PC-9 (cell line): ENCODE measurements at regions not wholly inside any gene's neighbourhood (a gene's known extent, or its start where the extent isn't known, plus 50 kb on each side); places are given as distances from the start of the nearest gene placed in this dataset.

ENCODE experiments used
- EZH2 ChIP-seq: fragments of 200-600 bp; sonication (generic); IDR thresholded peaks from 2 replicates; pipeline ENCODE4 v1.8.0; 2017; ENCODE audit warnings: antibody characterized with exemption, low read depth
- TF ChIP-seq, protein P1 (sequence below): fragments of 200-600 bp; sonication (generic); conservative IDR thresholded peaks from 2 replicates; pipeline ENCODE4 v1.6.1; 2017; ENCODE audit warnings: mixed run types, antibody characterized with exemption, mild to moderate bottlenecking, moderate library complexity

GRCh38 chr10:130999376-131000202 is 311.9 kb downstream of the TCERG1L start:
- TF ChIP-seq, protein P1, sequence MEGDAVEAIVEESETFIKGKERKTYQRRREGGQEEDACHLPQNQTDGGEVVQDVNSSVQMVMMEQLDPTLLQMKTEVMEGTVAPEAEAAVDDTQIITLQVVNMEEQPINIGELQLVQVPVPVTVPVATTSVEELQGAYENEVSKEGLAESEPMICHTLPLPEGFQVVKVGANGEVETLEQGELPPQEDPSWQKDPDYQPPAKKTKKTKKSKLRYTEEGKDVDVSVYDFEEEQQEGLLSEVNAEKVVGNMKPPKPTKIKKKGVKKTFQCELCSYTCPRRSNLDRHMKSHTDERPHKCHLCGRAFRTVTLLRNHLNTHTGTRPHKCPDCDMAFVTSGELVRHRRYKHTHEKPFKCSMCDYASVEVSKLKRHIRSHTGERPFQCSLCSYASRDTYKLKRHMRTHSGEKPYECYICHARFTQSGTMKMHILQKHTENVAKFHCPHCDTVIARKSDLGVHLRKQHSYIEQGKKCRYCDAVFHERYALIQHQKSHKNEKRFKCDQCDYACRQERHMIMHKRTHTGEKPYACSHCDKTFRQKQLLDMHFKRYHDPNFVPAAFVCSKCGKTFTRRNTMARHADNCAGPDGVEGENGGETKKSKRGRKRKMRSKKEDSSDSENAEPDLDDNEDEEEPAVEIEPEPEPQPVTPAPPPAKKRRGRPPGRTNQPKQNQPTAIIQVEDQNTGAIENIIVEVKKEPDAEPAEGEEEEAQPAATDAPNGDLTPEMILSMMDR: no peak
- TF ChIP-seq EZH2: no peak
